NCI-H1092 treated with DMSO at 0.1 percent for 48 hours (cell line): ENCODE measurements at regions not wholly inside any gene's neighbourhood (a gene's known extent, or its start where the extent isn't known, plus 50 kb on each side); places are given as distances from the start of the nearest gene placed in this dataset.

Experiments used
- DNase-seq: peaks from one replicate; lab custom pipeline; 2025; lab: John Stamatoyannopoulos, UW

- no peak for DNase-seq
Observed at GRCh38 chr2:206845877-206846276, 80.5 kb downstream of the FASTKD2 start.

GRCh38 chr2:206846331-206846730 is 80.9 kb downstream of the FASTKD2 start:
- DNase-seq: no peak

- DNase-seq: no peak
Observed at GRCh38 chr2:206846981-206847834, 81.8 kb downstream of the FASTKD2 start.

- no peak for DNase-seq
Observed at GRCh38 chr2:206850369-206850768, 85.0 kb downstream of the FASTKD2 start.

- no peak for DNase-seq
Observed at GRCh38 chr2:206851521-206851920, 86.1 kb downstream of the FASTKD2 start.

- no peak for DNase-seq
Observed at GRCh38 chr2:206853915-206854314, 85.4 kb upstream of the CPO start.

- no peak for DNase-seq
Observed at GRCh38 chr2:206855585-206856433, 83.5 kb upstream of the CPO start.

- DNase-seq: no peak
Observed at GRCh38 chr2:206856513-206856912, 82.8 kb upstream of the CPO start.

GRCh38 chr2:206858687-206859329 is 80.5 kb upstream of the CPO start:
- no peak for DNase-seq

GRCh38 chr2:206859330-206859739 is 80.0 kb upstream of the CPO start:
- DNase-seq: no peak

- DNase-seq: no peak
Observed at GRCh38 chr2:206863196-206863595, 76.1 kb upstream of the CPO start.

- no peak for DNase-seq
Observed at GRCh38 chr2:206863716-206864115, 75.6 kb upstream of the CPO start.

GRCh38 chr2:206867006-206867405 is 72.3 kb upstream of the CPO start:
- no peak for DNase-seq

GRCh38 chr2:206869824-206870495 is 69.4 kb upstream of the CPO start:
- no peak for DNase-seq

- DNase-seq: peak; percentile 67
Observed at GRCh38 chr2:206873423-206873822, 65.9 kb upstream of the CPO start.

- DNase-seq: no peak
Observed at GRCh38 chr2:206875701-206876100, 63.6 kb upstream of the CPO start.

GRCh38 chr2:206876216-206876860 is 63.0 kb upstream of the CPO start:
- DNase-seq: no peak

GRCh38 chr2:206881708-206882410 is 57.5 kb upstream of the CPO start:
- no peak for DNase-seq

- no peak for DNase-seq
Observed at GRCh38 chr2:206886696-206887095, 52.6 kb upstream of the CPO start.

- DNase-seq: no peak
Observed at GRCh38 chr2:206887745-206888144, 51.6 kb upstream of the CPO start.
